Stimulated activated CD8-positive, alpha-beta memory T cell treated with anti-CD3 and anti-CD28 coated beads, Interleukin-7, amount 100 ng/mL, for 1 hour (primary cell): ENCODE measurements at regions not wholly inside any gene's neighbourhood (a gene's known extent, or its start where the extent isn't known, plus 50 kb on each side); places are given as distances from the start of the nearest gene placed in this dataset.
"Not testable (repeated sequence)": the region's sequence is repeated elsewhere in the genome, so short reads cannot be mapped to it uniquely, and the experiment has no call there.

ENCODE experiments used
- DNase-seq, 2 donors: peaks; one replicate each; pipeline ENCODE4 v3.0.0-alpha.2; 2020; ENCODE audit warnings: low read depth in 2 of 2

DNA sequence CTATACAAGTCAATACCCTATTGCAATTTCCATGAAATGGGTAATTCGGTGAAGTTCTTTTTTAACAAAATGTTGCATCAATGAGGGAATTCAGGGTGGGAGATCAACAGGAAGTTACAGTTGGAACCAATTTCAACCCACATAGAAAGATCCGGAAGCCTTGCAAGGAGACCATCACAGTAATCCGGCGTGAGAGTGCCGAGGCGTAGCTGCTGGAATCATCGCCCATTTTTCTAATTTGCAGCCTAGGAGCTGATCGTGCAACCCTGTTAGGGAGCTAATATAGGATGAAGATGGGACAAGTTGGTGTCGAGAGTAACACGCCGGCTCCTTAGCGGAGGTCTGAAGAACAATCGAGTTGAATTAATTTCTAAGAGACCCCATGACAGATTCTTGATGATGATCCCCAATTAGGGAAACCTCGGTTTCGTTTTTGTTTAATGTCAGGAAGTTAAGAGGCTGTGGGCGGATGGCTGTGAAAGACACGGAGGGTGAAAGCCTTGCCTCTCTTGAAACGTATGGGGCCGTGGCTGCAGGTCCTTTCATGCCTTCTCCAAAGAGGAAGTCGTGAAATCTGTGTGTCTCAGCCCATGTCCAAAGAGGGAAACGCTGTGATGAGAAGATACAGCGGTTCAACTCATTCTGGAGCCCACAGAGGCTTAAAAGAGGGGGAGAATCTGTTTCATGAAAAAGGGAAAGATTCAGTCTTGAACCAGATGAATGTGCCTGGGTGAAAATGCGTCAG, 51.2 kb upstream of the CARD11 start:
- no peak for DNase-seq

DNA sequence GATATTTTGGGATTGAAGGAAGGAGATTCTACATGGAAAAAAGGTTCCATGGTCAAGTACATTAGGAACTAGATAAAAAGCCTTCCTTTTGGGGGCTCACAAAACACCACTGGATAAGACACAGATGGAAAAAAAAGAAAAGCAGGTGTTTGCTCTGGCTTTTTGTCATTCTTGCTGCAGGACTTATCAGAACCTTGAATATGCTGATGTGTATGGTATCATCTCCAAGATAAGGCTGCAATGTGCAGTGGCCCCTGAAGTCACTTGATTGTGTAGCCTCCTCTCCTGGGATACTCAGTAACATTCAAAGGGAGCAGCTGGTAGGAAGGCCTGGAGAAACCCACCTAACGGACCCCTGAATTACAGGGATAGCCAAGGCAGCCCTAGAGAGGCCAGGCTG, 54.1 kb upstream of the CARD11 start:
- DNase-seq = no peak

DNA sequence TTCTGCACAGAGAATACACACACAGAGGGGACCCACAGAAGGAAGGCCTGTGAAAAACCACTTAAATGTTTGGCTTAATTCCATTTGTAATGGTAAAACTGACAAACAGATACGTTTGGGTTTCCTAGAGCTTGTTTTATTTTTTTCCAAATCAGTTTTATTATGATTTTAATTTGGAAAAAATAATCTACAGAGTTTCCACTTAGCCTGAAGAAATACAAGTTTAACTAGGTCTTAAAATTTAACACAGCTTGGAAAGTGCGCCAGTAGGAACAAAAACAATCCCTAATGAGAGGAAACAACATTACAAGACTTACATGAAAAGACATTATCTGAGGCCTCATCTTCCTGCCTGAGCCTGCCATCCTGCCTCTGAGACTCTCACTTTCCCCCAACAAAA, 58.5 kb upstream of the CARD11 start:
- DNase-seq = no peak

DNA sequence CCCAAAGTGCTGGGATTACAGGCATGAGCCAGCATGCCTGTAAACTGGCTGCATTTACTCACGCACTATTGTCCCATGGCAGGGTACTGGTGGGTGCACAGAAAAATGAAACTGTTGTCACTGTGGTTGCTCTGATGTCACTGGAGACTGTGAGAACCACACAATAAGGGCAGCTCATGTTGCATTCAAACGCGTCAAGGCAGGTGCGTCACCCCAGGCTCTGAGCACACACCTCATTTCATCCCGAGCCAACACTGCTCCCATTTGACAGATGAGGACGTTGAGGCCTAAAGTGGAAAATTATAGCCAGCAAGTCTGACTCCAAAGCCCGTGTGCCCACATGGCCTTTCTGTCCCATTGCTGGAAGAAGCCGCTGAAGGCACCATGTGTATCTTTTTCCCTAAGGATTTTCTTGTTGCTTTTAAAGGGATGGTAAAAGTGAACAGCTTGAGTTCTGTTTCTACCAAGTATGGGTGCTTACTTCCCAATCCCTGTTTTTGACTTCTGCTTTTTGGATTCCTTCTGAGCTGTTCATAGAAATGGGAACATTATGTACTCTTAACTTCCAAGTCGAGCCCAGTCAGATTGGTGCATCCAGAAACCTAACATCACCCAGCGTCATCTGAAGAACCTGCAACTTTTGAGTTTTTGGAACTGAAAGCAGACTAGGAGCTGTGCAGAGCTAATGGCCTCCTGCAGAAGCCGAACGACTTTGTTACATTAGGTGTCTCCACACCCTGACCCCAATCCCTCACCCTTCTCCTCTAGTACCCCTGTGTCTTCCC, 60.1 kb upstream of the CARD11 start:
- no peak for DNase-seq

DNA sequence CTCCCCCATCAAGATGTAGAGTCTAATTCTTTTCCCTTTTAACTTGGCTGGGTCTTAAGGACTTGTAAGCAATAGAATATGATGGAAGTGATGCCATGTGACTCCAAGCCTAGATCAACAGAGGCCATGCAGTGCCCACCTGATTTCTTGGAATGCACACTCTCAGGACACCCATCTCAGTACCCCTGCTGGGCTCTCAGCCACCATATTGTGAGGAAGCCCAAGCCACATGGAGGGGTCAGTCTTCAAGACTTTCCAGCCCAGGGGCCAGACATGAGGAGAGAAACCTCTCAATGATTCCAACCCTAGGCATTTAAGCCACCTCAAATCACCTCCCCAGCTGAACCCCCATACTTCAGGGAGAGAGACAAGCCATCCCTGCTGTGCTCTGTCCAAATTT, 62.2 kb upstream of the CARD11 start:
- DNase-seq = no peak

DNA sequence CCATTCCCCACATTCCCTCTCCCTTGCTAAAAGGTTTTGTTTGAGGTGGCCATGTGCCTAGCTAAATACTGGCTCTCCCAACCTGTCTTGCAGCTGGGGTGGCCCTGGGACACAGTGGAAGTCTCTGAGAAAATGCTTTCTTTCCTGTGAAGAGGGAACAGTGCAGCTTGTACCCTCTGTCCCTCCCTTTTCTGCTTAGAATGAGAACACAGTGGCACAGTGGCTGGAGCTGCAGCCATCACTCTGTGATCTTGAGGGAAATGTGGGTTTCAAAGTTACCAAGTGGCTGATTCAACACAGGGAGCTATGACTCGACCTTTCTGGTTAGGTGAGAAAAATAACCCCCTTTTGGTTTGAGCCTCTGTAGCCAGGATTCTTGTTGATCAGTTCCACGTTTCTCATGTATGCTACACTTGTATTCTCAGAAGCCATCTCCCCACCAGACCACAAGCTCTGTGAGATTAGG, 62.7 kb upstream of the CARD11 start:
- DNase-seq = no peak

DNA sequence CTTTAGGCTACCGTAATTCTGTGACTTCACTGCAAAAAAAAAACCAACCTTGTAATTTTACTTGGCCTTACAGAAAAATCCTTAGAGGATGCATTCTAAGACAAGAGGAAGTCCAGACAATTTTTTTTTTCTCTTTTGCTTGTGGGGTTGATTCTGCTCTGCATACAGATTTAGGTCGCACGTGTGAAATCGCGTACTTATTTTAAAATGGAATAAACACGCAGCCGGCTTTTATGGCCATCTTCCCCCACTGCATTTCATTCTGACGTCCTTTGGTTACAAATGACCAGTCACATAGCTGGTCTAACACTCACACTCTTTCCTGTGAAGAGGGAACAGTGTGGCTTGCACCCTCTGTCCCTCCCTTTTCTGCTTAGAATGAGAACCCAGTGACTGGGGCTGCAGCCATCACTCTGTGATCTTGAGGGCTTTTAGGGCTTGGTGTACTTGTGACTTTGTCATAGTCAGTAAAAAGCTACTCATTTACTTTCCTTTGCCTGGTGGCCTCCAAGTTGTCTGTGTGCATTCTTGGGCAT, 63.6 kb upstream of the CARD11 start:
- DNase-seq = no peak

DNA sequence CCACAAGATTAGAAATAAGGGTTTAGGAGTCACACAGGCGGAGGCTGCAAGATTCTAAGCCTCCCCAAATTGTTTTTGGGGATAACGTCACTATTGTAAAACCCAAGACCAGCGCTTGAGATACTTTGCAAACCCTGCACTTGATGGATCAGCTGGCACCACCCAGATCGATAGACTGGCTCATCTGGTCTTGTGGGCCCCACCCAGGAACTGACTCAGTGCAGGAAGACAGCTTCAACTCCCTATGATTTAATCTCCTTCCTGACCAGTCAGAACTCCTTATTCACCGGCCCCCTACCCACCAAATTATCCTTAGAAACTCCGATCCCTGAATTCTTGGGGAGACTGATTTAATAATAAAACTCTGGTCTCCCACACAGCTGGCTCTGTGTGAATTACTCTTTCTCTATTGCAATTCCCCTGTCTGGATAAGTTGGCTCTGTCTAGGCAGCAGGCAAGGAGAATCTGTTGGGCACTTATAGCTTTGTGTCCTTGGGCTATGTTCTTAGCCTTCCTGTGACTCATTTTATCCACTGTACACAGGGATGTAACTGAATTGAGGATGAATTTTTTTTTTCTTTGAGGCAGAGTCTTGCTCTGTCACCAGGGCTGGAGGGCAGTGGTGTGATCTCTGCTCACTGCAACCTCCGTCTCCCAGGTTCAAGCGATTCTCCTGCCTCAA, 64.4 kb upstream of the CARD11 start:
- DNase-seq = no peak

DNA sequence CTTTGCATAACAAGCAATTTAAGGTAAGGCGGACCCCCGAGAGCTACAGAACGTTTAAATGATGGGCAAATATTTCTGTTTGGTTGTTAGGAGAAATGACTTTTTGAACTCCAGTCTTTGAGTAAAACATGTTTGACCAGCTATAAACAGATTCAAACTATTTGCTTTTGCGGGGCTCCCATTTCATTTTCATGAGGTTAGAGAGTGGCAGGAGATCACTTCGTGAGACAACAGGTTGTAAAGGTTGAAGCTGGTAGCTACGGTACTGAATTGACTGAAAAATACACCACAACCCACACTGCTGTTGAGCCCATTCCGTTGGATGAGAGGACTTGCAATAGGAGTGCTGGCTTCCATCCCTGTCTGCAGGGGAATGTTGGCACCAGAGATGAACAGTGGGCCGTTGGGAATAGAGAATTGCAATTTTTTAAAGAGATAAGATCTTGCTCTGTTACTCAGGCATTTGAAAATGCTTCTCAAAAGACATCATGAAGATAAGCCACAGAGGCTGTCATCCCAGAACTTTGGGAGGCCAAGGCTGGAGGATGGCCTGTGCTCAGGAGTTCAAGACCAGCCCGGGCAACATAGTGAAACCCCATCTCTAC, 65.7 kb upstream of the CARD11 start:
- no peak for DNase-seq

DNA sequence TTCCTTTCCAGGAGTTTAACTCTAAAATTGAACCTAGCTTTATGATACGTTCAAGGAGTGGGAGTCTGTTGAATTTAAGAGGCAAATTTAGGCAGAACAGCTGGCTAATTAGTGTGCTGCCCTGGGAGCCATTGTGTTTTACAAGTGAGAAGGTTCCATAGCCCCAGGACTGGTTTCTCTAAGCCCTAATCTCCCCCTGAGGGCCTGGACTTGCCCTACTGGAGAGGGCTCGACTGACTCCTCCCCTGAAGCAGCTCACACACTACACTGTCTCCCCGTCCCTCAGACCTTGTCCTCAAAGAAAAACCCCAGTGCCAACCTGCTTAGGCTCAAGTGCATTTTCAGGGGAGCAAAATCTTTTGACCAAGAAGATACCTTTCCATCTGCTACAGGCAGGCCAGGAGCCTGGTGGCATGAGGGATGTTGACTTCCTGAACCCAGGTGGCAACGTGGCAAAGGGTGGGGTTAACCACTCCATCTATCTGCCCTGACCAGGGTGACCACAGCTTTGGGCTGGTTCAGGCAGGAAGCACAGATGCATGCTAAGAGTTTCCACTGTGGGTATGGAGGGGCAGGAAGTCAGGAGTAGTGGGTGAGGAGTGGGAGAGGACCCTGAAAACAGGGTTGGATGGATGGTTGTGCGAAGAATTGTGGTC, 68.9 kb upstream of the CARD11 start:
- DNase-seq = no peak

DNA sequence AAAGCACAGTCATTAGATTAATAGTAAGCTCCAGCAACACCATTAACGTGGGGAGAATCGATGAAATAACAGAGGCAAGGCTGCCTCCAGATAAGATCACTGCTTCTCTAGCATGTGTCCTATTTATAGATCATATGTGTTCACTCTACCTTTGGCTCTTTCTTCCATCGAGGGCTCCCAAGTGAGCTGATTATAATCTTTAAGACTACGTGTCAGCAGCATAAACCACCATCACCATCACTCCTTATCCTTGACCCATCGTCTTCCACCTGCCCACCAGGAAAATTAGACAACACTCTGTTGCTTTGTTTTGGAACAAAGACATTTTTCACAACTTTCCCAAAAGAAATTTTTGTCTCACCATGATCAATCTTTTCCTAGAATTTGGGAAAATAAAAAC, 71.2 kb upstream of the CARD11 start:
- no peak for DNase-seq

DNA sequence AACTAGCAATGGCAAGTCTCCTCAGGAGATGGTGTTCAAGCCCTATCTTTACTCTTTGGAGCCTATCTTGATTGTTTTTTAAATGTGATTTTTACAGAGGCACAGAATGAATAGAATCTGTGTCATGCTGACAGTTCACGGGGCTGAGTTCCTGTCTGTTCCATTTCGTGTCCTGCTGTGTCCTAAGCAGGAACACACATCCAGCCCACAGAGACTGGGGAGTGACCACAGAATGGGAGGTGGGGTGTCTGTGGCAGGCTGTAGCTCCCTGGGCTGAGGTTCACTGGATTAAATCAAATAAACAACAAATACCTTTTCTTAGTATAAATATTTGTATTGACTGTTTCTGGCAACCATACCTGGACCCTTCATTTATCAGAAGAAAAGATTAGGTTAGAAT, 73.4 kb upstream of the CARD11 start:
- no peak for DNase-seq

DNA sequence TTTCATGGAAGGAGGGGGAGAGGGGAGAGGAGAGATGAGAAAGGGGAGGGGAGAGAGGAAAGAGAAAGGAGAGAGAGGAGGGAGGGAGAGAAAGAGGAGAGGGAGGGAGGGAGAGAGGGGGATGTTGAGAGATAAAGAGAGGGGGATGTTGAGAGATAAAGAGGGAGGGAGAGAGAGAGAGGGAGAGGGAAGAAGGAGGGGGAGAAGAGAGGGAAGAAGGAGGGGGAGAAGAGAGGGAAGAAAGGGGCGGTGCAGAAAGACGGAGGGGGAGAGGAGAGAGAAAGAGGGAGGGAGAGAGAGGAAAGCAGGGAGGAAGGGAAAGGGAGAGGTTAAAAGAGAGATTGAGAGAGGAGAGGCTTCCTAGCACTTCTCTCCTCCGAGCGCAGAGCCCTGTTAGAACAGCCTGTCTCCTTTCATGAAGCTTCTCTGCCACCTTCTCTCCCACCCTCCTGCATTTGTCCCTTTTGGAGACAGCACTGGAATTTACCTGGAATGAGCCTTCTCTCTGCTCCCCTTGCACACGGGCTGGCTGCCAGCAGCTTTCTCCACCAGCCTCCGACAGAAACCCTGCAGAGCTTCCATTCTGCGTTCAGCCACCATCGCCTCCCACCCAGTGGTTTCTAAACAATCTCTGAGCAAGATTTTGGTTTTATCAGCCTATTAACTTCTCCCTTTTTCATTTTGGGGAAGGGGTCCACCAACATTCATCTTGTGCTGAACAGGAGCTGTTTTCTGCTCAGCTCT, 74.0 kb upstream of the CARD11 start:
- DNase-seq = no peak

DNA sequence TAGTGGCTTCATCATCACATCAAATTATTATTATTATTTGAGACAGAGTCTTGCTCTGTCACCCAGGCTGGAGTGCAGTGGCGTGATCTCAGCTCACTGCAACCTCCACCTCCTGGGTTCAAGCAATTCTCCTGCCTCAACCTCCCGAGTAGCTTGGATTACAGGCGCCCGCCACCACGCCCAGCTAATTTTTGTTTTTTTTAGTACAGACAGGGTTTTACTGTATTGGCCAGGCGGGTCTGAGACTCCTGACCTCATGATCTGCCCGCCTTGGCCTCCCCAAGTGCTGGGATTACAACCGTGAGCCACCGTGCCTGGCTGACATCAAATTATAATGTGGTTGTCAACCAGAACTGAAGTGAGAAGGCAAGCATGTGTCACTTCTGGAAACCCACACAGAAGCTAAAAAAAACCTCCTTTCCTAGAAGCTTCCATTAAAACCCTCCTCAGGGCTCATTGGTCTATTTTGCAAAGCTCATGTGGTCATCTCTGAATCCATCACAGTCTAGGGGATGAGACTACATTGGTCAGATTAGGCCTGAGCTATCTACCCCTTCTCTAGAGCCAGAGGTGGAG, 75.8 kb upstream of the CARD11 start:
- not testable (repeated sequence) for DNase-seq

DNA sequence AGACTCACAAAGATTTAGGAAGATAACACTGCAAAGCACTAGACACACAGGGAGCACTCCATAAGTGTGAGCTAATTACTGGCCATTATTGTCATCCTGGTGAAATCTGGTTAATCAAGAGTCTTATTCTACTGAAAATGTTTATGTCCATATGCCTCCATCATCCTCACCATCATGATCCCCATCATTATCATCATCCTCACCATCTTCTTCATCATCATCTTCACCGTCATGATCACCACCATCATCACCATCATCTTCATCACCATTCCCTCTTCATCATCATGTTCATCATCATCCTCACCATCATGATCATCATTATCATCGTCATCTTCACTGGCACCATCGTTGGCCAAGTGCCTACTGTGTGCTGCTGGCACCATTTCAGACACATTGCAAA, 76.3 kb upstream of the CARD11 start:
- no peak for DNase-seq

DNA sequence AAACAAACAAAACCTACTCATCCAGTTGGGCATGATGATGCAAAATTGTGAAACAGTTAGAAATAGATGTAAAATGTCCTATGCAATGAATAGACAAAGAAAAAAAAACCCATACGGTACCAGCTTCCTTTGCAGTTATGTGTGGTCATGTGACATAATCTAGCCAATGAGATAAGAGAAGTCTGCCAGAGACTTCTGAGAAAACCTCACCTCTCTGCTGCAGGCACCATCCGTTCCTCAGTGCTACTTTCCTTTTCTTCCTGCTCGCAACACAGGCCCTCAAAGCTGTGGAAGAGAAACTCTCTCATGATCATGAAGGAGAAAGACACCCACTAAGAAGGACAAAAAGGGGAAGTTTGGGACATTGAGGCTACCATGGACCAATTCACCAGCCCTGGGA, 76.8 kb upstream of the CARD11 start:
- no peak for DNase-seq

DNA sequence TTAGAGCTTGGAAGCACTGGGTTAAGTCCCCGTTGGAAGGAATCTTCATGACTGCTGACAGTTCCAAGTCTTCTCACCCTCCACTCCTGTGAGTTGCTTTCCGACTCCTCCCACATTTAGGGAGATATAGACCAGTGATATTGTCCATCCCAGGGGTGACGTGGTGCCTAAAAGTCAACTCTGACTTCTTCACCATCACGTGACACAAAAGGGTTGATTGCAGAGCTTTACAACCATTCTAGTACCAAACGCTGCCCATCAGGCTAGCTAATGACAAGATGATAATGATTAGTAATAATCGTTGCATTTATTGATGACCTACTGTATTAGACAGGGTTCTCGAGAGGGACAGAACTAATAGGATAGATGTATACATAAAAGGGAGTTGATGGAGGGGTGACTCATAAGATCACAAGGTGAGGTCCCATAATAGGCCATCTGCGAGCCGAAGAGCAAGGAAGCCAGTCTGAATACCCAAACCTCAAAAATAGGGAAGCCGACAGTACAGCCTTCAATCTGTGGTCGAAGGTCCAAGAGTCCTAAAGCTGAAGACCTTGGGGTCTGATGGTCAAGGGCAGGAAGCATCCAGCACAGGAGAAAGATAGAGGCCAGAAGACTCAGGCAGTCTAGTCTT, 85.3 kb upstream of the CARD11 start:
- no peak for DNase-seq

DNA sequence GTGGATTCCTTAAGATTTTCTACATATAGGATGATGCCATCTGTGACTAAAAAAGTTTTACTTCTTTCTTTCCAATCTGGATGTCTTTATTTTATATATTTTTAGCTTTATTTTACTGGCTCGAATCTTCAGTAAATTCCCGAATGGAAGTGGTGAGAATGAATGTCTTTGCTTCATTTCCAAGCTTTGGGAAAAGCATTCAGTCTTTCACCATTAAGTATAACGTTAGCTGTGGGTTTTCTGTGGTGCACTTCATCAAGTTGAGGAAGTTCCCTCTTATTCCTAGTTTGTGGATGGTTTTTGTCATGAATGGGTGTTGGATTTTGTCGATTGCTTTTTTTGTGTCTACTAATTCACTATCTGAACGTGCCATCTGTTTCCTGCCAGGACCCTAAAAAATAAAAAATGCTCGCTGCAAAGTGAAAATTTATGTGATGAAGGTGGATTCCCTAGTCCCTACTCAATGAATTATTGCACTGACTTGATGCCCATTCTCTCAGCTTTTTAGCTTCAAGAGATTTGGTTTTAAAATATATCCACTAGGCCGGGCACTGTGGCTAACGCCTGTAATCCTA, 90.2 kb upstream of the CARD11 start:
- no peak for DNase-seq

DNA sequence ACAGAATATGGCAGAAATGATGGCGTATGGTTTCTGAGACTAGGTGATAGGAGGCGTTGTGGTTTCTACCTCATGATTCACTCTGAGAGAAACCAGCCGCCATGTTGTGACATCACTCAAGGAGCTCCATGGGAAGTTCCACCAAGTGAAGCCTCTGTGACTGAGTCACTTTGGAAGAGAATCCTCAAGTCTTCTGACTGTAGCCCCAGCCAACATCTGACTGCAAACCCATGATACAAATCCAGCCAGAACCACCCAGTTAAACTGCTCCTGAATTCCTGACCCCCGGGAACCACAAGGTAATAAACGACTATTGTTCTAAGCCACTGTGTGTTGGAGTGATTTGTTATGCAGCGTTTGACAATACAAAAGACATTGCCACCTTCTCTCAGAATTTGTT, 91.1 kb upstream of the CARD11 start:
- no peak for DNase-seq

DNA sequence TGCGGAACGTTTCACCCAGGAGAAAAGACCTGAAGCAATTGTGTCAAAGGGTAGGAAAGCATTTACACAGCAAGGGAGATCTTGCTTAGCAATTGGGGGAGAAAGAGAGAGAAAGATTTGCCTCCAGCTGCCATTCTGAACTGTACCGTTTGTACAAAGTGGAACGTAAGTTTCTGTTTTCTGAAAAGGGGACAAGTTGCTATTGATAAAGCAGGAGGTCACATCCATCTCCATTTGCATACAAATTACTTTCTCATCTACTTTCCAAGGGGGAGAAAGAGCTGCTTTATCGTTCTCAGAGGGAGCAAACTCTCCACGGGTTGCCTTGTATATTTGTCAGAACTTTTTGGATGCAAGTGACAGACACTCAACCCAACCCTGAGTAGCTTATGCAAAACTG, 92.0 kb upstream of the CARD11 start:
- no peak for DNase-seq
